Upper lobe of left lung (tissue), 4 donors: ENCODE measurements at regions not wholly inside any gene's neighbourhood (a gene's known extent, or its start where the extent isn't known, plus 50 kb on each side); places are given as distances from the start of the nearest gene placed in this dataset.

ENCODE experiments used
- CTCF ChIP-seq, 6 experiments: fragments of 450-650 bp in 4 of 6; fragments of 200-600 bp in 2 of 6; sonication (generic) in 2 of 6; IDR thresholded peaks; one replicate each; pipeline ENCODE4 v1.5.1; 2016 to 2019; ENCODE audit warnings: antibody characterized with exemption in 6 of 6
- POLR2A ChIP-seq, 4 donors: fragments of 450-650 bp; IDR thresholded peaks; one replicate each; pipeline ENCODE4 v1.5.1; 2016 to 2017; ENCODE audit warnings: antibody characterized with exemption in 4 of 4, mild to moderate bottlenecking in 2 of 4
- POLR2AphosphoS5 ChIP-seq, 2 donors: sonication (generic); formaldehyde crosslinking; IDR thresholded peaks; one replicate each; pipeline ENCODE4 v1.5.1; 2017; ENCODE audit warnings: antibody characterized with exemption in 2 of 2

GRCh38 chr16:51524555-51525373 lies 373.7 kb upstream of the SALL1 start:
- TF ChIP-seq CTCF (IDR thresholded peaks at IDR 0.05), result no peak
- TF ChIP-seq POLR2A (IDR thresholded peaks at IDR 0.05), result no peak
- no peak for TF ChIP-seq POLR2AphosphoS5 (IDR thresholded peaks at IDR 0.05)
